WTC11 (cell line): ENCODE measurements at regions not wholly inside any gene's neighbourhood (a gene's known extent, or its start where the extent isn't known, plus 50 kb on each side); places are given as distances from the start of the nearest gene placed in this dataset.

Experiments used
- ATAC-seq: fragments of 200-7000 bp; cut with Tn5 transposase; 2 replicates; pipeline ENCODE4 v1.10.0; 2021; ENCODE audit warnings: mild to moderate bottlenecking, moderate library complexity
- CTCF ChIA-PET: fragments of 300-600 bp; sonication (Branson Sonifier 250); formaldehyde crosslinking; loops from one replicate; lab custom pipeline; 2021; ENCODE audit warnings: antibody characterized with exemption; lab: Charles Lee
- POLR2A ChIA-PET: fragments of 350-600 bp; sonication (Branson Sonifier 250); formaldehyde crosslinking; loops from one replicate; lab custom pipeline; 2021; ENCODE audit warnings: antibody characterized with exemption; lab: Charles Lee
- DNase-seq: peaks from one replicate; pipeline ENCODE4 v3.0.0; 2021; ENCODE audit warnings: low spot score
- H3K27ac Mint-ChIP-seq: 2 replicates; pipeline ENCODE4 v1.8.0; 2021; ENCODE audit warnings: mixed read lengths
- H3K27me3 Mint-ChIP-seq: 2 replicates; pipeline ENCODE4 v1.8.0; 2021; ENCODE audit warnings: low read depth, mild to moderate bottlenecking, moderate library complexity, mixed read lengths
- H3K36me3 Mint-ChIP-seq: 2 replicates; pipeline ENCODE4 v1.8.0; 2021; ENCODE audit warnings: mixed read lengths
- H3K4me1 Mint-ChIP-seq: 2 replicates; pipeline ENCODE4 v1.8.0; 2022; ENCODE audit warnings: mixed read lengths
- H3K4me3 Mint-ChIP-seq: 2 replicates; pipeline ENCODE4 v1.8.0; 2021; ENCODE audit warnings: mild to moderate bottlenecking, moderate library complexity, mixed read lengths
- H3K9me3 Mint-ChIP-seq: 2 replicates; pipeline ENCODE4 v1.8.0; 2021; ENCODE audit warnings: mixed read lengths
- CREB1 ChIP-seq: sonication (generic); formaldehyde crosslinking; IDR thresholded peaks from 2 replicates; pipeline ENCODE4 v1.8.0; 2023; ENCODE audit warnings: mild to moderate bottlenecking, missing genetic modification reagents
- CREM ChIP-seq: sonication (generic); formaldehyde crosslinking; IDR thresholded peaks from 2 replicates; pipeline ENCODE4 v1.8.1; 2022; ENCODE audit warnings: mild to moderate bottlenecking, missing genetic modification reagents, moderate library complexity
- ELF4 ChIP-seq: sonication (generic); formaldehyde crosslinking; IDR thresholded peaks from 2 replicates; pipeline ENCODE4 v1.8.1; 2022; ENCODE audit warnings: low read depth, mild to moderate bottlenecking, moderate library complexity, missing genetic modification reagents
- EMX1 ChIP-seq: fragments of 250-450 bp; sonication (Bioruptor Pico); IDR thresholded peaks from 2 replicates; pipeline ENCODE4 v1.8.0; 2021; ENCODE audit warnings: mild to moderate bottlenecking
- ETV6 ChIP-seq: sonication (generic); formaldehyde crosslinking; IDR thresholded peaks from 2 replicates; pipeline ENCODE4 v1.8.1; 2022; ENCODE audit warnings: mild to moderate bottlenecking, missing genetic modification reagents
- GABPB1 ChIP-seq: sonication (generic); formaldehyde crosslinking; IDR thresholded peaks from 2 replicates; pipeline ENCODE4 v1.8.1; 2023; ENCODE audit warnings: mild to moderate bottlenecking, missing genetic modification reagents
- JAZF1 ChIP-seq: fragments of 250-450 bp; sonication (Bioruptor Pico); IDR thresholded peaks from 2 replicates; pipeline ENCODE4 v1.9.0; 2021; ENCODE audit warnings: moderate library complexity, mild to moderate bottlenecking, inconsistent platforms
- MYBL2 ChIP-seq: sonication (generic); formaldehyde crosslinking; IDR thresholded peaks from 2 replicates; pipeline ENCODE4 v1.8.1; 2023; ENCODE audit warnings: mild to moderate bottlenecking, moderate library complexity, missing genetic modification reagents
- NR1H2 ChIP-seq: sonication (generic); formaldehyde crosslinking; IDR thresholded peaks from 2 replicates; pipeline ENCODE4 v1.9.0; 2021; ENCODE audit warnings: mild to moderate bottlenecking, moderate library complexity, missing genetic modification reagents
- SOX15 ChIP-seq: fragments of 250-450 bp; sonication (Bioruptor Pico); IDR thresholded peaks from 2 replicates; pipeline ENCODE4 v1.9.0; 2021; ENCODE audit warnings: mild to moderate bottlenecking
- ZNF121 ChIP-seq: sonication (generic); formaldehyde crosslinking; IDR thresholded peaks from 2 replicates; pipeline ENCODE4 v1.8.0; 2023; ENCODE audit warnings: missing genetic modification reagents
- ZNF219 ChIP-seq: sonication (generic); formaldehyde crosslinking; IDR thresholded peaks from 2 replicates; pipeline ENCODE4 v1.8.0; 2023; ENCODE audit warnings: missing genetic modification reagents, mild to moderate bottlenecking, borderline replicate concordance
- ZNF263 ChIP-seq: sonication (generic); formaldehyde crosslinking; IDR thresholded peaks from 2 replicates; pipeline ENCODE4 v1.8.1; 2022; ENCODE audit warnings: low read depth, mild to moderate bottlenecking, moderate library complexity, missing genetic modification reagents
- ZNF396 ChIP-seq: fragments of 250-450 bp; sonication (Bioruptor Pico); IDR thresholded peaks from 2 replicates; pipeline ENCODE4 v1.8.0; 2021; ENCODE audit warnings: mild to moderate bottlenecking, moderate library complexity, borderline replicate concordance
- TF ChIP-seq, protein P1 (sequence below): sonication (generic); formaldehyde crosslinking; conservative IDR thresholded peaks from 2 replicates; pipeline ENCODE4 v1.8.1; 2022; ENCODE audit warnings: mild to moderate bottlenecking, missing genetic modification reagents
- TF ChIP-seq, protein P2 (sequence below): sonication (generic); formaldehyde crosslinking; IDR thresholded peaks from 2 replicates; pipeline ENCODE4 v1.8.1; 2022; ENCODE audit warnings: mild to moderate bottlenecking, missing genetic modification reagents, moderate library complexity, borderline replicate concordance
- TF ChIP-seq, protein P3 (sequence below): fragments of 250-450 bp; sonication (Bioruptor Pico); IDR thresholded peaks from 2 replicates; pipeline ENCODE4 v1.9.0; 2021; ENCODE audit warnings: moderate library complexity, mild to moderate bottlenecking, inconsistent platforms, borderline replicate concordance
- TF ChIP-seq, protein P4 (sequence below): sonication (generic); formaldehyde crosslinking; IDR thresholded peaks from 2 replicates; pipeline ENCODE4 v1.8.1; 2022; ENCODE audit warnings: missing genetic modification reagents, borderline replicate concordance
- TF ChIP-seq, protein P5 (sequence below): fragments of 250-450 bp; sonication (Bioruptor Pico); IDR thresholded peaks from 2 replicates; pipeline ENCODE4 v2.1.2; 2022; ENCODE audit warnings: mild to moderate bottlenecking, moderate library complexity
- TF ChIP-seq, protein P6 (sequence below): fragments of 250-450 bp; sonication (Bioruptor Pico); IDR thresholded peaks from 2 replicates; pipeline ENCODE4 v1.9.0; 2021; ENCODE audit warnings: mild to moderate bottlenecking
- TF ChIP-seq, protein P7 (sequence below): fragments of 250-450 bp; sonication (Bioruptor Pico); IDR thresholded peaks from 2 replicates; pipeline ENCODE4 v1.9.0; 2021; ENCODE audit warnings: mild to moderate bottlenecking

DNA sequence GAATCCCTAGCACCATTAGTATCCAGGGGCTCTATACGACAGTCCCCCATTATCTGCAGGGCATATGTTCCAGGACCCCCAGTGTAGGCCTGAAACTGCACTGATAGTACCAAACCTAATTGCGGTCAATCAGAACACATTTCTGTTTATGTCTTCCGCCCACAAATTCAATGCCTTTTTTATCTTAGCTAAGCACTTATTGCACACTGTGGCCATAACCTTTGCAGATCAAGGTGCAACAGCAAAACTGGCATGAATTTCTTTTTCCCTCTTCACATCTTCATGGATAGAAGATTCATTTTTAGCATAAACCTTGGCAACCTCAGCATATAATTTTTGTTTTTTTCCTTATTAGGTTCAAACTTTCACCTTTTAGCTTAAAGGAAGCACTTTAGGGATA is 361.1 kb downstream of the DEPDC1B start:
- Mint-ChIP-seq H3K27me3 (no peaks in the 10 kb centered on the region), H3K9me3 (no peaks in the 10 kb centered on the region), H3K27ac (no peak overlapping the region), H3K4me3 (no peak overlapping the region), H3K36me3 (no peaks in the 10 kb centered on the region), H3K4me1 (no peaks in the 10 kb centered on the region)
- ATAC-seq (no peak), DNase-seq (no peak)
- ChIA-PET POLR2A (no interaction called here), CTCF (no interaction called here)
- TF ChIP-seq, protein P1, sequence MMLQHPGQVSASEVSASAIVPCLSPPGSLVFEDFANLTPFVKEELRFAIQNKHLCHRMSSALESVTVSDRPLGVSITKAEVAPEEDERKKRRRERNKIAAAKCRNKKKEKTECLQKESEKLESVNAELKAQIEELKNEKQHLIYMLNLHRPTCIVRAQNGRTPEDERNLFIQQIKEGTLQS: no peak
- TF ChIP-seq, protein P2, sequence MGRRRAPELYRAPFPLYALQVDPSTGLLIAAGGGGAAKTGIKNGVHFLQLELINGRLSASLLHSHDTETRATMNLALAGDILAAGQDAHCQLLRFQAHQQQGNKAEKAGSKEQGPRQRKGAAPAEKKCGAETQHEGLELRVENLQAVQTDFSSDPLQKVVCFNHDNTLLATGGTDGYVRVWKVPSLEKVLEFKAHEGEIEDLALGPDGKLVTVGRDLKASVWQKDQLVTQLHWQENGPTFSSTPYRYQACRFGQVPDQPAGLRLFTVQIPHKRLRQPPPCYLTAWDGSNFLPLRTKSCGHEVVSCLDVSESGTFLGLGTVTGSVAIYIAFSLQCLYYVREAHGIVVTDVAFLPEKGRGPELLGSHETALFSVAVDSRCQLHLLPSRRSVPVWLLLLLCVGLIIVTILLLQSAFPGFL: no peak
- TF ChIP-seq EMX1 (CRISPR knock-in tag): no peak
- TF ChIP-seq ZNF263 (CRISPR knock-in tag): no peak
- no peak for TF ChIP-seq ETV6 (CRISPR knock-in tag)
- TF ChIP-seq, protein P3, sequence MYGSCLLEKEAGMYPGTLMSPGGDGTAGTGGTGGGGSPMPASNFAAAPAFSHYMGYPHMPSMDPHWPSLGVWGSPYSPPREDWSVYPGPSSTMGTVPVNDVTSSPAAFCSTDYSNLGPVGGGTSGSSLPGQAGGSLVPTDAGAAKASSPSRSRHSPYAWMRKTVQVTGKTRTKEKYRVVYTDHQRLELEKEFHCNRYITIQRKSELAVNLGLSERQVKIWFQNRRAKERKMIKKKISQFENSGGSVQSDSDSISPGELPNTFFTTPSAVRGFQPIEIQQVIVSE (CRISPR knock-in tag): no peak
- TF ChIP-seq MYBL2 (CRISPR knock-in tag): no peak
- TF ChIP-seq, protein P4, sequence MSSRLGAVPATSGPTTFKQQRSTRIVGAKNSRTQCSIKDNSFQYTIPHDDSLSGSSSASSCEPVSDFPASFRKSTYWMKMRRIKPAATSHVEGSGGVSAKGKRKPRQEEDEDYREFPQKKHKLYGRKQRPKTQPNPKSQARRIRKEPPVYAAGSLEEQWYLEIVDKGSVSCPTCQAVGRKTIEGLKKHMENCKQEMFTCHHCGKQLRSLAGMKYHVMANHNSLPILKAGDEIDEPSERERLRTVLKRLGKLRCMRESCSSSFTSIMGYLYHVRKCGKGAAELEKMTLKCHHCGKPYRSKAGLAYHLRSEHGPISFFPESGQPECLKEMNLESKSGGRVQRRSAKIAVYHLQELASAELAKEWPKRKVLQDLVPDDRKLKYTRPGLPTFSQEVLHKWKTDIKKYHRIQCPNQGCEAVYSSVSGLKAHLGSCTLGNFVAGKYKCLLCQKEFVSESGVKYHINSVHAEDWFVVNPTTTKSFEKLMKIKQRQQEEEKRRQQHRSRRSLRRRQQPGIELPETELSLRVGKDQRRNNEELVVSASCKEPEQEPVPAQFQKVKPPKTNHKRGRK (CRISPR knock-in tag): no peak
- no peak for TF ChIP-seq GABPB1
- TF ChIP-seq ZNF219 (CRISPR knock-in tag): no peak
- TF ChIP-seq CREM (CRISPR knock-in tag): no peak

DNA sequence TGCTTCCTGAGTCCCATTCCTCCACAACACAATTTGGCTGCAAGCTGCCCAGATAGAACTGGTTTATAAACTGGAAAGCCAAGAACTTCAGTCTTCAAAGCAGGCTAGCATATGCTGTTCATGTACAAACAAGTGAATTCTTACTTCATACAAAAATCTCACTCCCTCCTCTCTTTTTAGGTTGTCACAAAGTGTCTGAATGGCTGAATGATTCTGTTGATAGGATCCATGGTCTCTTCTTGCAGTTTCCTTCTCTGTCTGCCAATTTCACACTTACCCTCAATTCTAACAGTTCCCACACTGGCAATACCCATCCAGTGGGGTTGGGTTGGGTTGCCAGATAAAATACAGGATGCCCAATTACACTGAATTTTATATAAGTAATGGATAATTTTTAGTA is 363.5 kb downstream of the DEPDC1B start:
- no peaks in the 10 kb centered on the region for H3K36me3 Mint-ChIP-seq
- ATAC-seq (no peak), DNase-seq (no peak)
- no peaks in the 10 kb centered on the region for H3K9me3 Mint-ChIP-seq
- no peaks in the 10 kb centered on the region for H3K27me3 Mint-ChIP-seq
- no peak overlapping the region for H3K4me3 Mint-ChIP-seq
- no peak for TF ChIP-seq JAZF1
- TF ChIP-seq, protein P5, sequence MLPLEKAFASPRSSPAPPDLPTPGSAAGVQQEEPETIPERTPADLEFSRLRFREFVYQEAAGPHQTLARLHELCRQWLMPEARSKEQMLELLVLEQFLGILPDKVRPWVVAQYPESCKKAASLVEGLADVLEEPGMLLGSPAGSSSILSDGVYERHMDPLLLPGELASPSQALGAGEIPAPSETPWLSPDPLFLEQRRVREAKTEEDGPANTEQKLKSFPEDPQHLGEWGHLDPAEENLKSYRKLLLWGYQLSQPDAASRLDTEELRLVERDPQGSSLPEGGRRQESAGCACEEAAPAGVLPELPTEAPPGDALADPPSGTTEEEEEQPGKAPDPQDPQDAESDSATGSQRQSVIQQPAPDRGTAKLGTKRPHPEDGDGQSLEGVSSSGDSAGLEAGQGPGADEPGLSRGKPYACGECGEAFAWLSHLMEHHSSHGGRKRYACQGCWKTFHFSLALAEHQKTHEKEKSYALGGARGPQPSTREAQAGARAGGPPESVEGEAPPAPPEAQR (CRISPR knock-in tag): no peak
- no peak for TF ChIP-seq CREB1 (CRISPR knock-in tag)
- no peak for TF ChIP-seq SOX15 (CRISPR knock-in tag)
- TF ChIP-seq ZNF121 (CRISPR knock-in tag): no peak
- TF ChIP-seq, protein P6, sequence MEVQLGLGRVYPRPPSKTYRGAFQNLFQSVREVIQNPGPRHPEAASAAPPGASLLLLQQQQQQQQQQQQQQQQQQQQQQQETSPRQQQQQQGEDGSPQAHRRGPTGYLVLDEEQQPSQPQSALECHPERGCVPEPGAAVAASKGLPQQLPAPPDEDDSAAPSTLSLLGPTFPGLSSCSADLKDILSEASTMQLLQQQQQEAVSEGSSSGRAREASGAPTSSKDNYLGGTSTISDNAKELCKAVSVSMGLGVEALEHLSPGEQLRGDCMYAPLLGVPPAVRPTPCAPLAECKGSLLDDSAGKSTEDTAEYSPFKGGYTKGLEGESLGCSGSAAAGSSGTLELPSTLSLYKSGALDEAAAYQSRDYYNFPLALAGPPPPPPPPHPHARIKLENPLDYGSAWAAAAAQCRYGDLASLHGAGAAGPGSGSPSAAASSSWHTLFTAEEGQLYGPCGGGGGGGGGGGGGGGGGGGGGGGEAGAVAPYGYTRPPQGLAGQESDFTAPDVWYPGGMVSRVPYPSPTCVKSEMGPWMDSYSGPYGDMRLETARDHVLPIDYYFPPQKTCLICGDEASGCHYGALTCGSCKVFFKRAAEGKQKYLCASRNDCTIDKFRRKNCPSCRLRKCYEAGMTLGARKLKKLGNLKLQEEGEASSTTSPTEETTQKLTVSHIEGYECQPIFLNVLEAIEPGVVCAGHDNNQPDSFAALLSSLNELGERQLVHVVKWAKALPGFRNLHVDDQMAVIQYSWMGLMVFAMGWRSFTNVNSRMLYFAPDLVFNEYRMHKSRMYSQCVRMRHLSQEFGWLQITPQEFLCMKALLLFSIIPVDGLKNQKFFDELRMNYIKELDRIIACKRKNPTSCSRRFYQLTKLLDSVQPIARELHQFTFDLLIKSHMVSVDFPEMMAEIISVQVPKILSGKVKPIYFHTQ (CRISPR knock-in tag): no peak
- TF ChIP-seq, protein P7, sequence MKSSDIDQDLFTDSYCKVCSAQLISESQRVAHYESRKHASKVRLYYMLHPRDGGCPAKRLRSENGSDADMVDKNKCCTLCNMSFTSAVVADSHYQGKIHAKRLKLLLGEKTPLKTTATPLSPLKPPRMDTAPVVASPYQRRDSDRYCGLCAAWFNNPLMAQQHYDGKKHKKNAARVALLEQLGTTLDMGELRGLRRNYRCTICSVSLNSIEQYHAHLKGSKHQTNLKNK (CRISPR knock-in tag): no peak
- TF ChIP-seq ELF4: no peak
- TF ChIP-seq ZNF396: no peak
- TF ChIP-seq NR1H2 (CRISPR knock-in tag): no peak
- no peak overlapping the region for H3K27ac Mint-ChIP-seq
- ChIA-PET POLR2A (no interaction called here), CTCF (no interaction called here)
- H3K4me1 Mint-ChIP-seq: no peaks in the 10 kb centered on the region; the same call in none of the 2 replicates
